ACC112 (cell line): ENCODE measurements at regions not wholly inside any gene's neighbourhood (a gene's known extent, or its start where the extent isn't known, plus 50 kb on each side); places are given as distances from the start of the nearest gene placed in this dataset.

Experiments used
- H2AFZ ChIP-seq: fragments of 200-600 bp; sonication (generic); one replicate; pipeline ENCODE4 v1.6.0; 2017; ENCODE audit warnings: antibody characterized with exemption, low read length; ENCODE audit not compliant: unreplicated experiment
- H3K27ac ChIP-seq: fragments of 200-600 bp; sonication (generic); 2 replicates; pipeline ENCODE4 v1.5.1; 2014; ENCODE audit warnings: low read depth, mild to moderate bottlenecking, antibody characterized with exemption, low read length, moderate library complexity
- H3K27me3 ChIP-seq: fragments of 200-600 bp; sonication (generic); 2 replicates; pipeline ENCODE4 v1.6.1; 2014; ENCODE audit warnings: mild to moderate bottlenecking, antibody characterized with exemption, low read length, moderate library complexity, mixed read lengths; ENCODE audit not compliant: insufficient read depth
- H3K36me3 ChIP-seq: fragments of 200-600 bp; sonication (generic); 2 replicates; pipeline ENCODE4 v1.6.1; 2016; ENCODE audit warnings: mild to moderate bottlenecking, antibody characterized with exemption, low read length, moderate library complexity, mixed read lengths; ENCODE audit not compliant: insufficient read depth
- H3K4me1 ChIP-seq: fragments of 200-600 bp; sonication (generic); one replicate; pipeline ENCODE4 v1.6.1; 2016; ENCODE audit warnings: low read length, mixed read lengths; ENCODE audit not compliant: insufficient read depth, unreplicated experiment, control insufficient read depth
- H3K4me3 ChIP-seq: fragments of 200-600 bp; sonication (generic); 2 replicates; pipeline ENCODE4 v1.5.1; 2014; ENCODE audit warnings: mild to moderate bottlenecking, low read depth, low read length
- H3K79me2 ChIP-seq: fragments of 200-600 bp; sonication (generic); one replicate; pipeline ENCODE4 v1.6.0; 2016; ENCODE audit warnings: low read length; ENCODE audit not compliant: control insufficient read depth, unreplicated experiment, insufficient read depth

DNA sequence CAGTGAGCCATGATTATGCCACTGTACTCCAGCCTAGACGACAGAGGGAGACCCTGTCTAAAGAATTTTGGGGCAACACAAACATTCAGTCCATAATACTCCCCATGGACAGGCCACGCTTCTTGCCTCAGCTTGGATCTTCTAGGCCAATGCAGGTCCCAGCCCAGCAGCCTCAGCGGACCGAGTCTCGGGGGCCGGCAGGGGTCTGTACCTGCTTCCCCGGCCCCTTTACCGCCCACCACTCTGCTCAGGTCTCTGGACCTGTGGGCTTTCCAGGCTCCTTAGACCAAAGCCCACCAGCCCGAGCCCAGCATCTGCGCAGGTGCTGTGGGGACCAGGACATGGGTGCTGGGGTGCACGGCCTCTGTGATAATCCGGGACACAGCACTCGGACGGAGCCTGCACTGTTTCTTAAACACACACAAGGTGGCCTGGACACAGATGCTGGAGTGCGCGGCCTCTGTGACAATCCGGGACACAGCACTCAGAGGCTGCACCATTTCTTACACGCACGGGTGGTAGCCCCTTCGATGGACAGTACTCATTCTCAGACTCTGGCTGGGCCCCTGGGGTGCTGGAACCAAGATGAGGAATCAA lies 62.1 kb upstream of the GPC1 start:
- H3K4me1 ChIP-seq: peaks cover 30% of the 10 kb centered on the region
- peak overlapping the region; percentile 76 for H3K27ac ChIP-seq
- H3K27me3 ChIP-seq: no peaks in the 10 kb centered on the region
- no peak overlapping the region for H3K4me3 ChIP-seq
- no peaks in the 10 kb centered on the region for H3K79me2 ChIP-seq
- H2AFZ ChIP-seq: no peak overlapping the region
- no peaks in the 10 kb centered on the region for H3K36me3 ChIP-seq

- Histone ChIP-seq H3K4me1 (peaks cover 30% of the 10 kb centered on the region), H3K27me3 (no peaks in the 10 kb centered on the region), H3K27ac (peak overlapping the region; percentile 76), H3K4me3 (no peak overlapping the region), H3K79me2 (no peaks in the 10 kb centered on the region), H3K36me3 (no peaks in the 10 kb centered on the region), H2AFZ (peak overlapping the region; percentile 63)
These were observed 61.2 kb upstream of the GPC1 start for GRCh38 chr2:240374085-240374907.

DNA sequence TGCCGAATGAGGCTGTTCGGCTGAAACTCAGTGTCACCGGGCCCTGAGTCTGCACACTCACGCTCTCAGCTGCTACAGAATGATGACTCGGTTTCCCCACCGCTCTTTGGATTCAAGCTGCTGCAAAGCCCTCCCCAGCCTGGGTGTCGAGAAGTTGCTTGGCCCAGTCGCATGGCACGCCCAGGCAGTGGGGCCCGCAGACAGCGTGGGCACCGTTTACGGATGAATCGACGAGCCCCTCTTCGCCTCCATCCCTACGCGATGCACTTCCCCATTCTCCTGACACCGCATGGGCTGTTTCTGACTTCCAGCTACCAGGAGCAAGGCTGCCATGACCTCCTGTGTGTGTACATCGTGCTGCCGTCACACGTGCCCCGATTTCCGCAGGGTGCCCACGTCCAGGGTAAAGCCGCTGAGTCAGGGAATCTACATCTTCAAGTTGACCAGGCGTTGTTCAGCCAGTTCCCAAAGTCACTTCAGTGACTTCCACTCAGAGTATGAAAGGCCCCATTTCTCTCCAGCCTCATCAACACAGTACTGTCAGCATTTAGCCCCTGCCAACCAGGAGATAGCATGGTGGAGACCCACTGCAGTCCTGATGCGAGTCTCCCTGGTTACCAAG lies 60.3 kb upstream of the GPC1 start:
- Histone ChIP-seq H3K4me3 (no peak overlapping the region), H3K4me1 (peaks cover 22% of the 10 kb centered on the region), H3K79me2 (no peaks in the 10 kb centered on the region), H3K27ac (no peak overlapping the region), H3K36me3 (no peaks in the 10 kb centered on the region), H3K27me3 (no peaks in the 10 kb centered on the region), H2AFZ (no peak overlapping the region)

GRCh38 chr2:240376739-240377138 lies 58.7 kb upstream of the GPC1 start:
- no peak overlapping the region for H3K27ac ChIP-seq
- no peak overlapping the region for H2AFZ ChIP-seq
- H3K79me2 ChIP-seq: no peaks in the 10 kb centered on the region
- H3K27me3 ChIP-seq: no peaks in the 10 kb centered on the region
- H3K36me3 ChIP-seq: no peaks in the 10 kb centered on the region
- peaks cover 18% of the 10 kb centered on the region for H3K4me1 ChIP-seq
- no peak overlapping the region for H3K4me3 ChIP-seq

DNA sequence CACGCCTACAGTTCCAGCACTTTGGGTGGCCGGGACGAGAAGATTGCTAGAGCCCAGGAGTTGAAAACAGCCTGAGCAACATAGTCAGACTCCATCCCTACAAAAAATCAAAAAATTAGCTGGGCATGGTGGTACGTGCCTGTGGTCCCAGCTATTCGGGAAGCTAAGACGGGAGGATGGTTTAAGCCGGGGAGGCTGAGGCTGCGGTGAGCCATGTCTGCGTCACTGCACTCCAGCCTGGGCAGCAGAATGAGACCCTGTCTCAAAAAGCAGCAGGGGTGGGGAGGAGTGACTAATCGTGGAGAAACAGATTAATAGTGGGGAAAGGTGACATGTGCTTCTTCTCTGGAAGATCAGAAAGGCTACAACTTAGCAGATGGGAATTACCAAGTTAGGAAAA lies 58.1 kb upstream of the GPC1 start:
- H3K4me3 ChIP-seq: no peak overlapping the region
- H3K4me1 ChIP-seq: peaks cover 18% of the 10 kb centered on the region
- H3K79me2 ChIP-seq: no peaks in the 10 kb centered on the region
- no peaks in the 10 kb centered on the region for H3K27me3 ChIP-seq
- H3K36me3 ChIP-seq: no peaks in the 10 kb centered on the region
- H2AFZ ChIP-seq: no peak overlapping the region
- H3K27ac ChIP-seq: no peak overlapping the region

DNA sequence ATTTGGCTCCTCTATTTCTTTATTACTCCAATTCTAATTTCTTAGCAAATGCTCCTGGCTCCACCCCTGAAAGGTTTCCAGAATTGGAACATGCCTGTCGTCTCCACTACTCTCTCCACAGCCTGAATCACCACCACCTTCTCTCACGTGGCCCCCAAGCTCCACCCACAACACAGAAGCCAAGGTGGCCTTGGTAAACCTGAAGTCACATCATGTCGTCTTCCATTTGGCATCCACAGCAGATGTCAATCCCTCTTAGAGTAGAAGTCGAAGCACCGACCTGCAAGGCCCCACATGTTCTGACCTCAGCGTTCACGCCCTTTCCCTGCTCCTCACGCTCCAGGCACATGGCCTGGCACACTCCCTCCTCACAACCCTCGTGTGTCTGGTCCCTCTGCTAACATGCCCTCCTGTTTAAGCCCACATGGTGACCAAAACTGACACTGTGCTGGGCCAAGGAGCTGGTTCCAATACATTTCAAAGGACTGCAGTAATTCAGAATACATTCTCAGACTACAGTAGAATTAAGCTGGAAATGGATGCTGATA lies 56.3 kb upstream of the GPC1 start:
- H3K36me3 ChIP-seq: no peaks in the 10 kb centered on the region
- H2AFZ ChIP-seq: no peak overlapping the region
- H3K4me1 ChIP-seq: peaks cover 8% of the 10 kb centered on the region
- no peak overlapping the region for H3K27ac ChIP-seq
- H3K27me3 ChIP-seq: no peaks in the 10 kb centered on the region
- no peak overlapping the region for H3K4me3 ChIP-seq
- H3K79me2 ChIP-seq: no peaks in the 10 kb centered on the region

DNA sequence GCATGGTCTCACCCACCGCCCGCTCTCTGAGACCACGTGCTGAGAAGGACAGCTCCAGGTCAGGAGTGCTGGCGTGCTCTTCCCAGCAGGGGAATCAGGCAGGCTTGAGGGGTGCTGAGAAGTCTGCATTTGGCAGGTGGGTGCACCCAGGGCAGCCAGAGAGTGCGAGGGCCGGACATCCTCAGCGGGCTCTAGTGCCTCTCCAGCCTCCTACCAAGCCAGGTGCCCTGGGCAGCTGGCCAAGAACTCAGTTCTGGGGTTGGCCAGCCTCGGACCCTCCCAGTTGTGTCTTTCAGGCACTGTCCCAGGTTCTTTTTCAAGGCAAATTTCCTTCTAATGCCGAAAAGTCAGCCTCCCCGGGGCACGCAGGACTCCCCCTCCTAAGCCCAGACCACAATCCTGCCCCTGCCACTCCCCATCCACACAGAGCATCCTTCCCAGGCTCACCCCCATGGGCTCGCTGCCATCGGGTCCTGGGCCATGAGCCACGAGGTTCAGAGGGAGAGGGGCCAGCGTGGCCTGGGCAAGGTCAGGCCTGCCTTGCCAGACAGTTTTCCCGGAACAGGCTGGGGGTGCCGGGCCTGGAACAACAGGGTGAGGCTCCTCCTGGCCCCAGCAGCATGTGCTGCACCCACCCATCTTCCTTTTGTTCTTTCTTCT lies 52.2 kb upstream of the GPC1 start:
- Histone ChIP-seq H2AFZ (no peak overlapping the region), H3K36me3 (no peaks in the 10 kb centered on the region), H3K79me2 (peaks cover 3% of the 10 kb centered on the region), H3K27me3 (no peaks in the 10 kb centered on the region), H3K4me3 (no peak overlapping the region), H3K4me1 (peaks cover 12% of the 10 kb centered on the region), H3K27ac (no peak overlapping the region)

DNA sequence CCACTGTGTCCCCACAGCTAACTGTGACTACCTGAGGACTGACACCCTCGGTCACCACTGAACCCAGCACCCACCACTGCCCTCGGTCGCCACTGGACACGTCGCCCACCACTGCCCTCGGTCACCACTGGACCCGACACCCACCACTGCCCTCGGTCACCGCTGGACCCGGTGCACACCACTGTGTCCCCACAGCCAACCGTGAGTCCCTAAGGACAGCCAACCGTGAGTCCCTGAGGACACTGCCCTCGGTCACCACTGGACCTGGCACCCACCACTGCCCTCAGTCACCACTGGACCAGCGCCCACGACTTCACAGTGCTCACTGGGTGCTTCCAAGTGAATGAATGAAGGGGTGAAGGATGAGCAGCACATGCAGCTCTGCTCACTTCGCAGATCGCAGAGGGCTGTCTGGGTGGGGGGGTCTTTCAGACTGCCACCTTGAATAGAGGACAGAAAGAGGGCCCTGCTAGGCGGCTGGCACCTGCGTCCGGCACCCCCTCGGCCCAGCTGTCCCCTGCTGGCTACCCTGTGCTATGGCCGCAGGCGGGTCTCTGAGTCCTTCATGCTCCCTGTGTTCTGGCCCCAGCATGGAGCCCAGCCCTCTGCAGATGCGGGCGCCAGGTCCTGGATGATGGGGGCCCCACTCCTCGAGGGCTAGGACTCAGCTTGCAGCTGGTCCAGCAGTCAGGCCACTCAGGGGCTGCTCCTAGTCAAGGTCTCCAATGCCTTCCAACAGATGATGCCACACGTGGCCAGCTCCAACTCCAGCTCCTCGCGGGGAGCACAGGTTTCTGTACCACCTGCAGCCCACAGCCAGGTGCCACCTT lies 51.4 kb upstream of the GPC1 start:
- H3K4me3 ChIP-seq: no peak overlapping the region
- no peaks in the 10 kb centered on the region for H3K36me3 ChIP-seq
- H3K27ac ChIP-seq: no peak overlapping the region
- peaks cover 3% of the 10 kb centered on the region for H3K79me2 ChIP-seq
- H3K4me1 ChIP-seq: peaks cover 15% of the 10 kb centered on the region
- H3K27me3 ChIP-seq: no peaks in the 10 kb centered on the region
- no peak overlapping the region for H2AFZ ChIP-seq

- H3K27ac ChIP-seq: no peak overlapping the region
- peaks cover 3% of the 10 kb centered on the region for H3K79me2 ChIP-seq
- no peak overlapping the region for H2AFZ ChIP-seq
These were observed 50.6 kb upstream of the GPC1 start for GRCh38 chr2:240384711-240385450.

More at GRCh38 chr2:240384711-240385450, 50.6 kb upstream of the GPC1 start:
- Histone ChIP-seq H3K27me3 (no peaks in the 10 kb centered on the region), H3K4me3 (no peak overlapping the region), H3K4me1 (peaks cover 15% of the 10 kb centered on the region), H3K36me3 (no peaks in the 10 kb centered on the region)
